T1000 (cell line): ENCODE measurements at regions not wholly inside any gene's neighbourhood (a gene's known extent, or its start where the extent isn't known, plus 50 kb on each side); places are given as distances from the start of the nearest gene placed in this dataset.
"Not testable (repeated sequence)": the region's sequence is repeated elsewhere in the genome, so short reads cannot be mapped to it uniquely, and the experiment has no call there.

Experiments used
- DNase-seq: peaks from one replicate; lab custom pipeline; 2025; ENCODE audit warnings: mixed read lengths; lab: John Stamatoyannopoulos, UW

GRCh38 chr22:27312966-27313855 lies 488.3 kb downstream of the MN1 start:
- no peak for DNase-seq

- DNase-seq: no peak
These were observed 487.2 kb downstream of the MN1 start for GRCh38 chr22:27314276-27314807.

GRCh38 chr22:27315833-27316232 lies 485.7 kb downstream of the MN1 start:
- DNase-seq: no peak

- DNase-seq: no peak
These were observed 484.5 kb downstream of the MN1 start for GRCh38 chr22:27317096-27317495.

- no peak for DNase-seq
These were observed 483.6 kb downstream of the MN1 start for GRCh38 chr22:27317971-27318428.

GRCh38 chr22:27318516-27318915 lies 483.0 kb downstream of the MN1 start:
- DNase-seq: no peak

GRCh38 chr22:27323661-27324060 lies 477.9 kb downstream of the MN1 start:
- no peak for DNase-seq

GRCh38 chr22:27324908-27325307 lies 476.6 kb downstream of the MN1 start:
- DNase-seq: not testable (repeated sequence)

GRCh38 chr22:27327497-27327896 lies 474.1 kb downstream of the MN1 start:
- no peak for DNase-seq

- no peak for DNase-seq
These were observed 473.4 kb downstream of the MN1 start for GRCh38 chr22:27327981-27328721.

GRCh38 chr22:27329131-27329850 lies 472.3 kb downstream of the MN1 start:
- no peak for DNase-seq

- DNase-seq: no peak
These were observed 471.4 kb downstream of the MN1 start for GRCh38 chr22:27329966-27330645.

GRCh38 chr22:27331526-27332281 lies 469.9 kb downstream of the MN1 start:
- DNase-seq: no peak

- DNase-seq: no peak
These were observed 466.4 kb downstream of the MN1 start for GRCh38 chr22:27335102-27335660.

- no peak for DNase-seq
These were observed 465.1 kb downstream of the MN1 start for GRCh38 chr22:27336151-27337090.

GRCh38 chr22:27337676-27338075 lies 463.9 kb downstream of the MN1 start:
- DNase-seq: no peak

- no peak for DNase-seq
These were observed 461.5 kb downstream of the MN1 start for GRCh38 chr22:27340047-27340446.

GRCh38 chr22:27344546-27344945 lies 457.0 kb downstream of the MN1 start:
- no peak for DNase-seq

- no peak for DNase-seq
These were observed 455.9 kb downstream of the MN1 start for GRCh38 chr22:27345691-27346090.
